B cell (primary cell): ENCODE measurements at regions not wholly inside any gene's neighbourhood (a gene's known extent, or its start where the extent isn't known, plus 50 kb on each side); places are given as distances from the start of the nearest gene placed in this dataset.

Source experiments
- ATAC-seq: fragments of 200-7000 bp; cut with Tn5 transposase; one replicate; pipeline ENCODE4 v1.10.0; 2021; ENCODE audit warnings: low read depth, mild to moderate bottlenecking, moderate number of reproducible peaks, moderate library complexity
- CTCF ChIA-PET: fragments of 350-600 bp; sonication (Branson Sonifier 250); formaldehyde crosslinking; loops from one replicate; lab custom pipeline; 2021; ENCODE audit warnings: antibody characterized with exemption, inconsistent platforms; lab: Charles Lee
- POLR2A ChIA-PET: fragments of 350-600 bp; sonication (Branson Sonifier 250); formaldehyde crosslinking; loops from one replicate; lab custom pipeline; 2021; ENCODE audit warnings: antibody characterized with exemption; lab: Charles Lee
- DNase-seq: peaks from one replicate; pipeline ENCODE4 v3.0.0; 2013
- H2AFZ ChIP-seq: 2 replicates; pipeline ENCODE4 v1.6.1; 2012; ENCODE audit warnings: mild to moderate bottlenecking, low read depth, low read length; ENCODE audit not compliant: insufficient read depth, poor library complexity, severe bottlenecking
- H3K27ac ChIP-seq, 2 donors: 1 replicate in 1 of 2; 2 replicates in 1 of 2; pipeline ENCODE4 v1.5.1; 2012 to 2013; ENCODE audit warnings: low read length in 2 of 2, mild to moderate bottlenecking in 2 of 2, moderate library complexity in 1 of 2
- H3K27me3 ChIP-seq, 4 experiments: fragments of 200-600 bp in 1 of 4; sonication (generic) in 1 of 4; replicated peaks in 1 of 4; 1 replicate in 2 of 4; 2 replicates in 2 of 4; pipeline versions ENCODE4 v1.6.1 to v1.7.0; 2013 to 2016; ENCODE audit warnings: low read length in 3 of 4, mild to moderate bottlenecking in 2 of 4, mixed read lengths in 1 of 4, moderate library complexity in 1 of 4; ENCODE audit not compliant: insufficient read depth in 4 of 4, control insufficient read depth in 3 of 4; ENCODE audit errors: control extremely low read depth in 1 of 4
- H3K36me3 ChIP-seq, 2 experiments: replicated peaks in 1 of 2; 1 replicate in 1 of 2; 2 replicates in 1 of 2; pipeline versions ENCODE4 v1.6.1 to v1.7.1; 2013; ENCODE audit warnings: low read length in 1 of 2; ENCODE audit not compliant: insufficient read depth in 2 of 2, control insufficient read depth in 1 of 2; ENCODE audit errors: control extremely low read depth in 1 of 2, extremely low read depth in 1 of 2
- H3K4me1 ChIP-seq, 2 donors: fragments of 200-600 bp in 1 of 2; sonication (generic) in 1 of 2; 1 replicate in 1 of 2; 2 replicates in 1 of 2; pipeline versions ENCODE4 v1.5.1 to v1.6.1; 2013 to 2017; ENCODE audit warnings: low read length in 2 of 2; ENCODE audit not compliant: control insufficient read depth in 2 of 2, insufficient read depth in 2 of 2
- H3K4me2 ChIP-seq: replicated peaks from 2 replicates; pipeline ENCODE3; 2012; ENCODE audit warnings: mild to moderate bottlenecking, low read depth, low read length; ENCODE audit not compliant: poor library complexity, severe bottlenecking
- H3K4me3 ChIP-seq, 5 experiments: fragments of 200-600 bp in 1 of 5; sonication (generic) in 1 of 5; 1 replicate in 3 of 5; 2 replicates in 2 of 5; pipeline versions ENCODE4 v1.5.1 to v1.7.0; 2011 to 2016; ENCODE audit warnings: low read length in 4 of 5, mild to moderate bottlenecking in 4 of 5, low read depth in 2 of 5, control low read depth in 1 of 5, moderate library complexity in 1 of 5; ENCODE audit not compliant: insufficient read depth in 1 of 5; ENCODE audit errors: control extremely low read depth in 1 of 5, extremely low read depth in 1 of 5
- H3K79me2 ChIP-seq: fragments of 200-600 bp; sonication (generic); one replicate; pipeline ENCODE4 v1.6.0; 2016; ENCODE audit warnings: low read length; ENCODE audit not compliant: control insufficient read depth, insufficient read depth
- H3K9ac ChIP-seq: fragments of 200-600 bp; sonication (generic); 2 replicates; pipeline ENCODE4 v1.6.1; 2017; ENCODE audit warnings: mild to moderate bottlenecking, low read length, moderate library complexity
- H3K9me3 ChIP-seq, 3 donors: one replicate each; pipeline versions ENCODE4 v1.6.1 to v1.7.1; 2013; ENCODE audit warnings: low read length in 2 of 3; ENCODE audit not compliant: control insufficient read depth in 2 of 3, insufficient read depth in 1 of 3; ENCODE audit errors: control extremely low read depth in 1 of 3
- H4K20me1 ChIP-seq: 2 replicates; pipeline ENCODE4 v1.6.0; 2012; ENCODE audit warnings: mild to moderate bottlenecking, low read length; ENCODE audit not compliant: insufficient read depth, control insufficient read depth, poor library complexity, severe bottlenecking
- H3K27ac Mint-ChIP-seq: one replicate; pipeline ENCODE4 v1.8.0; 2021; ENCODE audit warnings: mixed read lengths
- H3K27me3 Mint-ChIP-seq: one replicate; pipeline ENCODE4 v1.8.0; 2021; ENCODE audit warnings: mixed read lengths
- H3K4me1 Mint-ChIP-seq: one replicate; pipeline ENCODE4 v1.8.0; 2021; ENCODE audit warnings: mixed read lengths
- H3K4me3 Mint-ChIP-seq: one replicate; pipeline ENCODE4 v1.8.0; 2021; ENCODE audit warnings: mixed read lengths
- H3K9me3 Mint-ChIP-seq: one replicate; pipeline ENCODE4 v1.8.0; 2022; ENCODE audit warnings: mixed read lengths; ENCODE audit not compliant: insufficient read depth
- EZH2 ChIP-seq: IDR thresholded peaks from 2 replicates; pipeline ENCODE4 v1.6.1; 2012; ENCODE audit warnings: borderline replicate concordance, low read depth, mild to moderate bottlenecking, moderate library complexity, low read length; ENCODE audit not compliant: insufficient read depth, poor library complexity, severe bottlenecking
- WGBS: methylation state at CpG from one replicate; pipeline ENCODE4 v1.1.5; 2013; ENCODE audit warnings: missing lambda C conversion rate; ENCODE audit not compliant: insufficient coverage; 5-methylcytosine and 5-hydroxymethylcytosine counted together
- intact Hi-C: fragments of 100-400 bp; cut with micrococcal nuclease; formaldehyde crosslinking; loops from one replicate; pipeline ENCODE4 v1.10.0; 2022
- TF ChIP-seq, protein P1 (sequence below): fragments of 200-600 bp; IDR thresholded peaks from one replicate; pipeline ENCODE4 v1.8.0; 2022; ENCODE audit warnings: antibody characterized with exemption, mild to moderate bottlenecking

DNA sequence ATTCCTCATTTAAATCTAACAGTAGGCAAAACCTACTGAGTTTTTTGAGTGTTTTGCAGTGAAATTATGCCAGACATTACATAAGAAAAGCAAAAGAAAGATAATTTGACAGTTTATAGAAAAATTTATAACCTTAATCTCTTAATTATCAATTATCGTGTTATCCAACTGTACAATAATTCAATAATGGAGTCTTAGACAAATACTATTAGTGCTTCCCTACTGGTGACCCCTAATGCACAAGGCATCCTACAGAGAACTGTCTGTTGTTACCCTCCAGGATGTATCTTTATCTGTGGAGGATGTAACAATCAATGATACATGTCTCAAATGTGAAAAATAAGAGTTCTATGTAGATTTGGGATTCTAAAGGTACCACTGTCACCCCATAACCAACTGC, 1687.6 kb downstream of the GRIK2 start:
- CTCF ChIA-PET = no interaction called here
- Histone ChIP-seq H3K27me3 (no peaks in the 10 kb centered on the region), H3K27ac (no peak overlapping the region), H4K20me1 (no peaks in the 10 kb centered on the region), H3K4me1 (no peaks in the 10 kb centered on the region), H3K4me2 (no peak overlapping the region), H3K9me3 (no peaks in the 10 kb centered on the region), H3K36me3 (no peaks in the 10 kb centered on the region), H3K79me2 (no peaks in the 10 kb centered on the region), H3K4me3 (no peak overlapping the region), H2AFZ (no peak overlapping the region), H3K9ac (no peak overlapping the region)
- POLR2A ChIA-PET = no interaction called here
- Mint-ChIP-seq H3K4me1 (no peaks in the 10 kb centered on the region), H3K4me3 (no peak overlapping the region), H3K9me3 (peaks cover 7% of the 10 kb centered on the region), H3K27me3 (no peaks in the 10 kb centered on the region), H3K27ac (no peak overlapping the region)
- no peak for TF ChIP-seq EZH2
- TF ChIP-seq, protein P1, sequence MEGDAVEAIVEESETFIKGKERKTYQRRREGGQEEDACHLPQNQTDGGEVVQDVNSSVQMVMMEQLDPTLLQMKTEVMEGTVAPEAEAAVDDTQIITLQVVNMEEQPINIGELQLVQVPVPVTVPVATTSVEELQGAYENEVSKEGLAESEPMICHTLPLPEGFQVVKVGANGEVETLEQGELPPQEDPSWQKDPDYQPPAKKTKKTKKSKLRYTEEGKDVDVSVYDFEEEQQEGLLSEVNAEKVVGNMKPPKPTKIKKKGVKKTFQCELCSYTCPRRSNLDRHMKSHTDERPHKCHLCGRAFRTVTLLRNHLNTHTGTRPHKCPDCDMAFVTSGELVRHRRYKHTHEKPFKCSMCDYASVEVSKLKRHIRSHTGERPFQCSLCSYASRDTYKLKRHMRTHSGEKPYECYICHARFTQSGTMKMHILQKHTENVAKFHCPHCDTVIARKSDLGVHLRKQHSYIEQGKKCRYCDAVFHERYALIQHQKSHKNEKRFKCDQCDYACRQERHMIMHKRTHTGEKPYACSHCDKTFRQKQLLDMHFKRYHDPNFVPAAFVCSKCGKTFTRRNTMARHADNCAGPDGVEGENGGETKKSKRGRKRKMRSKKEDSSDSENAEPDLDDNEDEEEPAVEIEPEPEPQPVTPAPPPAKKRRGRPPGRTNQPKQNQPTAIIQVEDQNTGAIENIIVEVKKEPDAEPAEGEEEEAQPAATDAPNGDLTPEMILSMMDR = no peak
- DNase-seq (no peak), ATAC-seq (no peak)
- intact Hi-C loops = no loop called here
- no CpG with 5 or more reads among the region's 1 CpG for WGBS

- Histone ChIP-seq H3K4me2 (no peak overlapping the region), H3K36me3 (no peaks in the 10 kb centered on the region), H3K27me3 (no peaks in the 10 kb centered on the region), H3K9me3 (no peaks in the 10 kb centered on the region), H3K4me3 (no peak overlapping the region), H3K4me1 (no peaks in the 10 kb centered on the region), H3K79me2 (no peaks in the 10 kb centered on the region), H3K9ac (no peak overlapping the region), H3K27ac (no peak overlapping the region), H2AFZ (no peak overlapping the region), H4K20me1 (no peaks in the 10 kb centered on the region)
- TF ChIP-seq EZH2 = no peak
- TF ChIP-seq, protein P1 = no peak
- WGBS = 77% methylated on average over 2 of the region's 3 CpGs
- DNase-seq = no peak
- Mint-ChIP-seq H3K27ac (no peak overlapping the region), H3K4me1 (no peaks in the 10 kb centered on the region), H3K9me3 (peaks cover 7% of the 10 kb centered on the region), H3K4me3 (no peak overlapping the region), H3K27me3 (no peaks in the 10 kb centered on the region)
- CTCF ChIA-PET = no interaction called here
- intact Hi-C loops = no loop called here
- POLR2A ChIA-PET = no interaction called here
- no peak for ATAC-seq
Observed at GRCh38 chr6:103080497-103080896, 1687.0 kb downstream of the GRIK2 start.
